HepG2 (cell line): ENCODE measurements at regions not wholly inside any gene's neighbourhood (a gene's known extent, or its start where the extent isn't known, plus 50 kb on each side); places are given as distances from the start of the nearest gene placed in this dataset.
A peak's percentile ranks its signal among the peaks of the same experiment; 100 is the strongest.

Source experiments
- ATF4 ChIP-seq, 2 experiments: fragments of 450-650 bp in 1 of 2; sonication (generic) in 1 of 2; formaldehyde crosslinking; IDR thresholded peaks; 2 replicates each; pipeline versions ENCODE4 v1.5.0 to v1.8.0; 2020 to 2022; ENCODE audit warnings: mild to moderate bottlenecking in 1 of 2, missing genetic modification reagents in 1 of 2
- LCORL ChIP-seq, 2 experiments: fragments of 450-650 bp in 1 of 2; sonication (generic) in 1 of 2; formaldehyde crosslinking in 1 of 2; IDR thresholded peaks; 2 replicates each; pipeline versions ENCODE4 v1.5.0 to v1.6.1; 2017 to 2020; ENCODE audit warnings: antibody characterized with exemption in 1 of 2, missing genetic modification reagents in 1 of 2
- MTA1 ChIP-seq: sonication (generic); formaldehyde crosslinking; IDR thresholded peaks from 2 replicates; pipeline ENCODE4 v1.4.0; 2020; ENCODE audit warnings: missing genetic modification reagents, mild to moderate bottlenecking, borderline replicate concordance
- NCOA2 ChIP-seq: sonication (generic); formaldehyde crosslinking; IDR thresholded peaks from 2 replicates; pipeline ENCODE4 v1.8.0; 2022; ENCODE audit warnings: inconsistent platforms
- NR3C1 ChIP-seq: sonication (generic); formaldehyde crosslinking; IDR thresholded peaks from 2 replicates; pipeline ENCODE4 v1.4.0; 2020; ENCODE audit warnings: missing genetic modification reagents
- SOX6 ChIP-seq, 2 experiments: fragments of 450-650 bp in 1 of 2; sonication (generic) in 1 of 2; formaldehyde crosslinking in 1 of 2; IDR thresholded peaks; 2 replicates each; pipeline versions ENCODE4 v1.4.0 to v1.6.1; 2017 to 2020; ENCODE audit warnings: antibody characterized with exemption in 1 of 2, mild to moderate bottlenecking in 1 of 2, missing genetic modification reagents in 1 of 2
- TOE1 ChIP-seq: sonication (generic); formaldehyde crosslinking; IDR thresholded peaks from 2 replicates; pipeline ENCODE4 v1.4.0; 2020; ENCODE audit warnings: mild to moderate bottlenecking, missing genetic modification reagents
- ZNF549 ChIP-seq: sonication (generic); formaldehyde crosslinking; IDR thresholded peaks from 2 replicates; pipeline ENCODE4 v1.5.0; 2020; ENCODE audit warnings: missing genetic modification reagents
- ZNF619 ChIP-seq: sonication (generic); formaldehyde crosslinking; IDR thresholded peaks from 2 replicates; pipeline ENCODE4 v1.4.0; 2020; ENCODE audit warnings: mild to moderate bottlenecking, missing genetic modification reagents
- TF ChIP-seq, protein P1 (sequence below): sonication (generic); formaldehyde crosslinking; IDR thresholded peaks from 2 replicates; pipeline ENCODE4 v1.4.0; 2020; ENCODE audit warnings: low read depth, missing genetic modification reagents

- TF ChIP-seq TOE1 (CRISPR knock-in tag) = no peak
- TF ChIP-seq ATF4 (CRISPR knock-in tag; IDR thresholded peaks at IDR 0.05) = peak in 1 of 2 experiments; percentile 77; a peak in 2 of 4 replicates
- TF ChIP-seq ZNF549 = no peak
- TF ChIP-seq NR3C1 (CRISPR knock-in tag) = no peak
- no peak for TF ChIP-seq SOX6 (IDR thresholded peaks at IDR 0.05)
- TF ChIP-seq SOX6 (CRISPR knock-in tag; IDR thresholded peaks at IDR 0.05) = peak; percentile 39; the same call in 1 of the 2 replicates
- TF ChIP-seq ZNF619 (CRISPR knock-in tag) = no peak
- no peak for TF ChIP-seq NCOA2 (CRISPR knock-in tag)
- TF ChIP-seq, protein P1, sequence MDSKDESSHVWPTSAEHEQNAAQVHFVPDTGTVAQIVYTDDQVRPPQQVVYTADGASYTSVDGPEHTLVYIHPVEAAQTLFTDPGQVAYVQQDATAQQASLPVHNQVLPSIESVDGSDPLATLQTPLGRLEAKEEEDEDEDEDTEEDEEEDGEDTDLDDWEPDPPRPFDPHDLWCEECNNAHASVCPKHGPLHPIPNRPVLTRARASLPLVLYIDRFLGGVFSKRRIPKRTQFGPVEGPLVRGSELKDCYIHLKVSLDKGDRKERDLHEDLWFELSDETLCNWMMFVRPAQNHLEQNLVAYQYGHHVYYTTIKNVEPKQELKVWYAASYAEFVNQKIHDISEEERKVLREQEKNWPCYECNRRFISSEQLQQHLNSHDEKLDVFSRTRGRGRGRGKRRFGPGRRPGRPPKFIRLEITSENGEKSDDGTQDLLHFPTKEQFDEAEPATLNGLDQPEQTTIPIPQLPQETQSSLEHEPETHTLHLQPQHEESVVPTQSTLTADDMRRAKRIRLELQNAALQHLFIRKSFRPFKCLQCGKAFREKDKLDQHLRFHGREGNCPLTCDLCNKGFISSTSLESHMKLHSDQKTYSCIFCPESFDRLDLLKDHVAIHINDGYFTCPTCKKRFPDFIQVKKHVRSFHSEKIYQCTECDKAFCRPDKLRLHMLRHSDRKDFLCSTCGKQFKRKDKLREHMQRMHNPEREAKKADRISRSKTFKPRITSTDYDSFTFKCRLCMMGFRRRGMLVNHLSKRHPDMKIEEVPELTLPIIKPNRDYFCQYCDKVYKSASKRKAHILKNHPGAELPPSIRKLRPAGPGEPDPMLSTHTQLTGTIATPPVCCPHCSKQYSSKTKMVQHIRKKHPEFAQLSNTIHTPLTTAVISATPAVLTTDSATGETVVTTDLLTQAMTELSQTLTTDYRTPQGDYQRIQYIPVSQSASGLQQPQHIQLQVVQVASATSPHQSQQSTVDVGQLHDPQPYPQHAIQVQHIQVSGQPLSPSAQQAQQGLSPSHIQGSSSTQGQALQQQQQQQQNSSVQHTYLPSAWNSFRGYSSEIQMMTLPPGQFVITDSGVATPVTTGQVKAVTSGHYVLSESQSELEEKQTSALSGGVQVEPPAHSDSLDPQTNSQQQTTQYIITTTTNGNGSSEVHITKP = no peak
- TF ChIP-seq MTA1 = no peak
- TF ChIP-seq LCORL (IDR thresholded peaks at IDR 0.05) = no peak
- TF ChIP-seq LCORL (CRISPR knock-in tag; IDR thresholded peaks at IDR 0.05) = no peak
These were observed 163.3 kb downstream of the QRSL1 start (continued) for GRCh38 chr6:106792536-106793236.
